ENCODE measurements at regions not wholly inside any gene's neighbourhood (a gene's known extent, or its start where the extent isn't known, plus 50 kb on each side); places are given as distances from the start of the nearest gene placed in this dataset.

- no peak for TF ChIP-seq CTCF (IDR thresholded peaks at IDR 0.05; ENCODE audit: extremely low read depth, missing control alignments)
- DNase-seq (ENCODE audit: low spot score), result no peak
Observed at GRCh38 chr6:144574796-144575195, 289.7 kb downstream of the UTRN start.

- no peak for TF ChIP-seq CTCF (IDR thresholded peaks at IDR 0.05; ENCODE audit: extremely low read depth, missing control alignments)
- no peak for DNase-seq (ENCODE audit: low spot score)
Observed at GRCh38 chr6:144575327-144575726, 290.2 kb downstream of the UTRN start.

- DNase-seq (ENCODE audit: low spot score), result no peak
- no peak for TF ChIP-seq CTCF (IDR thresholded peaks at IDR 0.05; ENCODE audit: extremely low read depth, missing control alignments)
Observed at GRCh38 chr6:144576871-144577270, 291.7 kb downstream of the UTRN start.

GRCh38 chr6:144578385-144579350 is 293.5 kb downstream of the UTRN start:
- no peak for DNase-seq (ENCODE audit: low spot score)
- TF ChIP-seq CTCF (IDR thresholded peaks at IDR 0.05; ENCODE audit: extremely low read depth, missing control alignments), result no peak

GRCh38 chr6:144580039-144580438 is 294.9 kb downstream of the UTRN start:
- no peak for TF ChIP-seq CTCF (IDR thresholded peaks at IDR 0.05; ENCODE audit: extremely low read depth, missing control alignments)
- DNase-seq (ENCODE audit: low spot score), result no peak

- no peak for DNase-seq (ENCODE audit: low spot score)
- TF ChIP-seq CTCF (IDR thresholded peaks at IDR 0.05; ENCODE audit: extremely low read depth, missing control alignments), result no peak
Observed at GRCh38 chr6:144580771-144581170, 295.6 kb downstream of the UTRN start.

- peak; percentile 6 for DNase-seq (ENCODE audit: low spot score)
- TF ChIP-seq CTCF (IDR thresholded peaks at IDR 0.05; ENCODE audit: extremely low read depth, missing control alignments), result peak; percentile 31
Observed at GRCh38 chr6:144581812-144582537, 296.8 kb downstream of the UTRN start.

All from GM20000 (cell line).